Stomach (tissue), 8 donors: ENCODE measurements at regions not wholly inside any gene's neighbourhood (a gene's known extent, or its start where the extent isn't known, plus 50 kb on each side); places are given as distances from the start of the nearest gene placed in this dataset.
A peak's percentile ranks its signal among the peaks of the same experiment; 100 is the strongest.

ENCODE experiments used
- DNase-seq, 2 donors: peaks; one replicate each; pipeline versions ENCODE4 v3.0.0 to v3.0.0-alpha.2; 2013 to 2019
- H3K27ac ChIP-seq, 5 donors: fragments of 200-600 bp in 4 of 5; sonication (generic) in 4 of 5; one replicate each; pipeline ENCODE4 v1.5.1; 2013 to 2019; ENCODE audit warnings: mild to moderate bottlenecking in 1 of 5, moderate library complexity in 1 of 5
- H3K27me3 ChIP-seq, 3 donors: fragments of 200-600 bp; sonication (generic); one replicate each; pipeline ENCODE4 v1.5.1; 2017 to 2019; ENCODE audit warnings: mixed run types in 1 of 3
- H3K36me3 ChIP-seq, 4 donors: fragments of 200-600 bp; sonication (generic); 1 replicate in 3 of 4; 2 replicates in 1 of 4; pipeline ENCODE4 v1.5.1; 2016 to 2019
- H3K4me1 ChIP-seq, 4 donors: fragments of 200-600 bp; sonication (generic); one replicate each; pipeline ENCODE4 v1.5.1; 2016 to 2019
- H3K4me3 ChIP-seq, 4 donors: fragments of 200-600 bp; sonication (generic) in 3 of 4; one replicate each; pipeline ENCODE4 v1.5.1; 2016 to 2019; ENCODE audit warnings: mild to moderate bottlenecking in 1 of 4
- H3K9me3 ChIP-seq, 4 donors: fragments of 200-600 bp; sonication (generic); one replicate each; pipeline ENCODE4 v1.5.1; 2016 to 2019
- CTCF ChIP-seq, 7 experiments: fragments of 450-650 bp in 4 of 7; fragments of 200-600 bp in 3 of 7; sonication (generic) in 3 of 7; IDR thresholded peaks; one replicate each; pipeline ENCODE4 v1.5.1; 2016 to 2019; ENCODE audit warnings: antibody characterized with exemption in 7 of 7, control low read depth in 2 of 7, mild to moderate bottlenecking in 1 of 7
- EP300 ChIP-seq: sonication (generic); formaldehyde crosslinking; IDR thresholded peaks from one replicate; pipeline ENCODE4 v1.6.1; 2017; ENCODE audit warnings: antibody characterized with exemption
- POLR2A ChIP-seq, 4 donors: fragments of 450-650 bp; IDR thresholded peaks; one replicate each; pipeline ENCODE4 v1.6.1; 2016; ENCODE audit warnings: antibody characterized with exemption in 4 of 4, control low read depth in 2 of 4, mild to moderate bottlenecking in 1 of 4, moderate library complexity in 1 of 4
- POLR2AphosphoS5 ChIP-seq, 3 donors: sonication (generic); formaldehyde crosslinking; IDR thresholded peaks; one replicate each; pipeline ENCODE4 v1.6.1; 2016; ENCODE audit warnings: antibody characterized with exemption in 3 of 3
- WGBS, 5 donors: extraction: QIAGEN DNeasy Blood & Tissue Kit in 3 of 5; methylation state at CpG; one replicate each; pipeline versions ENCODE4 v1.1.5 to v1.1.7; 2013 to 2018; 5-methylcytosine and 5-hydroxymethylcytosine counted together
- intact Hi-C: fragments of 100-400 bp; cut with DNase I; formaldehyde crosslinking; loops from one replicate; pipeline ENCODE4 v1.15.1; 2023; ENCODE audit warnings: low total_unique reads
- donor health status: healthy with polysubstance abuse.
- donor health status: Bipolar disorder and iron deficiency.
- donor health status: healthy.

- TF ChIP-seq CTCF (IDR thresholded peaks at IDR 0.05) (no peak), POLR2A (IDR thresholded peaks at IDR 0.05) (no peak), EP300 (no peak), POLR2AphosphoS5 (IDR thresholded peaks at IDR 0.05) (no peak)
- 74 to 92% (median 85%) methylated on average over 4 of the region's 4 CpGs for WGBS, 5 donors
- H3K4me3 ChIP-seq, result no peak overlapping the region
Observed at GRCh38 chr13:65946387-65946786, 1283.7 kb downstream of the PCDH9 start.

DNA sequence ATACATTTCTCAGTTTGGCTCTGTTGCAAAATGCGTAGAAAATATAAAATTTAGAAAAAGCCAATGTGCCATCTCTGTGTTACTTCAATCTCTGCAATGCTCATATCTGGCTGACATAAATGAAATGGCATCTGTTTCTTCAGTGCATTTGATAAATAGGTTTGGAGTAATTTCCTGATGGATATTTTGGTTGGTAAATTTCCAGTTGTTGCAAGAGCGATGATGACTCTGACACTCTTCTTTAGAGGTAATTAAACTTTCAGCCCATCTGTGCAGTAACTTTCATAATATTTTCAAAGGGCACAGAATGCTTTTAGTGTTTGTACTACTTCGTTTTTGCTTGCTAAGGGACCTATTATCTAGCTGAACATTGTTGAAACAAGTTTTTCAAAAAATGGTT is 1286.4 kb downstream of the PCDH9 start:
- WGBS, 5 donors, result 56 to 77% (median 66%) methylated on average over 3 of the region's 3 CpGs
- TF ChIP-seq POLR2AphosphoS5 (IDR thresholded peaks at IDR 0.05) (no peak), CTCF (IDR thresholded peaks at IDR 0.05) (no peak), EP300 (no peak), POLR2A (IDR thresholded peaks at IDR 0.05) (no peak)
- Histone ChIP-seq H3K36me3 (no peaks in the 10 kb centered on the region), H3K27ac (no peak overlapping the region), H3K27me3 (no peaks in the 10 kb centered on the region), H3K4me3 (no peak overlapping the region), H3K4me1 (peaks cover 0 to 9% (median 0%) of the 10 kb centered on the region in 4 donors), H3K9me3 (no peaks in the 10 kb centered on the region)
- intact Hi-C loops, result no loop called here
- no peak for DNase-seq

More at GRCh38 chr13:65946387-65946786, 1283.7 kb downstream of the PCDH9 start:
- no peak overlapping the region for H3K27ac ChIP-seq
- H3K27me3 ChIP-seq, result no peaks in the 10 kb centered on the region
- no peaks in the 10 kb centered on the region for H3K9me3 ChIP-seq
- no peaks in the 10 kb centered on the region for H3K36me3 ChIP-seq
- peaks cover 0 to 9% (median 0%) of the 10 kb centered on the region in 4 donors for H3K4me1 ChIP-seq
- no peak for DNase-seq
- intact Hi-C loops, result no loop called here

DNA sequence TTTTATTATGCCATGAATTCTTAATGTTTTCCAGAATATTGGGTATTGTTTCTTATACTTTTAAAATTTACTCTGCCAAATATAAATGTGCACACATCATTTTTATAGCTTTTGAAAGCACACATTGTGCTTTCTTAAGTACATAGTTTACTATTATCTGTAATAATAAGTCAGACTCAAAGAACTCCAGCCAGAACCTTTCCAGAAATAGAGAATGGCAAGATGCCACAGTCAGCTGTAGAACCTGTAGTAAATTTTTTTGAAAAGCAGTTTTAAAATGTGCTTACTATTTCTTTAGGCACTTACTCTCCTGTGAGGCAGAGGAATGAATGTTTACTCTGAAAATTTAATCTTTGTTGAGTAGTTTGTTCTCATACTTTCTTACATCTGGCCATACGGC is 1287.1 kb downstream of the PCDH9 start:
- no peaks in the 10 kb centered on the region for H3K27me3 ChIP-seq
- H3K27ac ChIP-seq, result no peak overlapping the region
- H3K4me3 ChIP-seq, result no peak overlapping the region
- no peaks in the 10 kb centered on the region for H3K36me3 ChIP-seq
- intact Hi-C loops, result no loop called here
- no peak for TF ChIP-seq POLR2AphosphoS5 (IDR thresholded peaks at IDR 0.05)
- no peak for TF ChIP-seq POLR2A (IDR thresholded peaks at IDR 0.05)
- no peak for TF ChIP-seq EP300
- no peak for TF ChIP-seq CTCF (IDR thresholded peaks at IDR 0.05)
- no peaks in the 10 kb centered on the region for H3K9me3 ChIP-seq
- H3K4me1 ChIP-seq, result peaks cover 0 to 9% (median 0%) of the 10 kb centered on the region in 4 donors
- WGBS, 5 donors, result 23 to 58% (median 32%) methylated on average over 1 of the region's 1 CpG
- peak in 1 of 2 donors; percentile 8 for DNase-seq

DNA sequence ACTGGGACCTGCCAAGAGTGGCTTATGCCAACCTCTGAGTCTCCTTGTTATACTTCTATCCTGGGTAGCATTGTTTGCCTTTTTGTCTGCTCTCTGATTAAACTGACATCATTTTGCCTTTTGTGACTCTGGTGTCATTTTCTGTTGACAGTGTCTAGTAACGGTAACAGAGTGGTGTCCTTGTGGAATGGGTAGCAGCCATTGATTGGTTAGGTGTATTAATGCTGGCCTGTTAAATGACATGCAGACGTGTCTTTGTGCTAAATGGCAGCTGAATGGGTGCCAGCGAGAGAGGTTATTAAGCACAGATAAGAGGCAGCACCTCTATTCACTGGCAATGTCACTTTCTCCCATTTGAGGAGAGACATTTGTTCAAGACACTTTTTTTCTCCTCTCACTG is 1289.4 kb downstream of the PCDH9 start:
- Histone ChIP-seq H3K27me3 (no peaks in the 10 kb centered on the region), H3K36me3 (no peaks in the 10 kb centered on the region), H3K9me3 (no peaks in the 10 kb centered on the region), H3K4me3 (no peak overlapping the region), H3K27ac (no peak overlapping the region), H3K4me1 (peaks cover 0 to 9% (median 0%) of the 10 kb centered on the region in 4 donors)
- no peak for TF ChIP-seq POLR2A (IDR thresholded peaks at IDR 0.05)
- no peak for TF ChIP-seq CTCF (IDR thresholded peaks at IDR 0.05)
- TF ChIP-seq EP300, result no peak
- TF ChIP-seq POLR2AphosphoS5 (IDR thresholded peaks at IDR 0.05), result no peak
- 47 to 71% (median 64%) methylated on average over 3 of the region's 3 CpGs for WGBS, 5 donors
- intact Hi-C loops, result no loop called here
- DNase-seq, result peak in 1 of 2 donors; percentile 16
